HepG2 (cell line): ENCODE measurements at regions not wholly inside any gene's neighbourhood (a gene's known extent, or its start where the extent isn't known, plus 50 kb on each side); places are given as distances from the start of the nearest gene placed in this dataset.

Source experiments
- ATAC-seq: fragments of 200-7000 bp; cut with Tn5 transposase; 3 replicates; pipeline ENCODE4 v1.9.1; 2020; ENCODE audit warnings: mild to moderate bottlenecking, moderate library complexity
- BruUV-seq: library from RNA; stranded (reverse); fragments of 400-500 nt; replicated peaks from 2 replicates; lab custom pipeline; 2021; lab: Mats Ljungman, UMichigan
- CTCF ChIA-PET: fragments of 300-600 bp; formaldehyde crosslinking; extraction: SDS; loops from one replicate; lab custom pipeline; 2021; ENCODE audit warnings: low total read pairs, inconsistent platforms, low intra/inter-chr PET ratio; lab: Yijun Ruan, JAX
- POLR2A ChIA-PET: fragments of 350-600 bp; sonication (Branson Sonifier 250); formaldehyde crosslinking; loops from one replicate; lab custom pipeline; 2020; ENCODE audit warnings: antibody characterized with exemption, inconsistent platforms; lab: Yijun Ruan, JAX
- DNase-seq: peaks from one replicate; pipeline ENCODE4 v3.0.0-alpha.2; 2015; ENCODE audit warnings: low spot score
- FAIRE-seq: peaks from 3 replicates; lab custom pipeline; 2011; peaks lifted over from hg19 to GRCh38; lab: Jason Lieb, UNC
- H2AFZ ChIP-seq: one replicate; pipeline ENCODE4 v1.6.1; 2011; ENCODE audit warnings: low read length, inconsistent platforms
- H3K27ac ChIP-seq: fragments of 300-600 bp; 3 replicates; pipeline ENCODE4 v1.8.0; 2011; ENCODE audit warnings: mixed run types, mild to moderate bottlenecking, mixed read lengths, low read length, inconsistent platforms; ENCODE audit not compliant: insufficient read depth; ENCODE audit errors: extremely low read length
- H3K27me3 ChIP-seq, 2 experiments: fragments of 200-600 bp in 1 of 2; 2 replicates in 1 of 2; 3 replicates in 1 of 2; pipeline versions ENCODE4 v1.6.0 to v1.8.0; 2011; ENCODE audit warnings: low read length in 2 of 2, mild to moderate bottlenecking in 2 of 2, moderate library complexity in 2 of 2, inconsistent platforms in 1 of 2; ENCODE audit not compliant: insufficient read depth in 2 of 2, control insufficient read depth in 1 of 2
- H3K36me3 ChIP-seq, 2 experiments: fragments of 200-600 bp in 1 of 2; replicated peaks in 1 of 2; 2 replicates in 1 of 2; 3 replicates in 1 of 2; pipeline versions ENCODE4 v1.5.1 to v1.8.0; 2011; ENCODE audit warnings: low read length in 2 of 2, inconsistent platforms in 1 of 2; ENCODE audit not compliant: insufficient read depth in 2 of 2, control insufficient read depth in 1 of 2
- H3K4me1 ChIP-seq: 2 replicates; pipeline ENCODE4 v1.5.1; 2012; ENCODE audit warnings: low read length, inconsistent platforms; ENCODE audit not compliant: insufficient read depth
- H3K4me2 ChIP-seq: 2 replicates; pipeline ENCODE4 v1.6.0; 2011; ENCODE audit warnings: low read depth, low read length, inconsistent platforms
- H3K4me3 ChIP-seq, 3 experiments: fragments of 200-600 bp in 1 of 3; sonication (generic), shearing (Covaris generic) in 1 of 3; replicated peaks in 1 of 3; 2 replicates each; pipeline ENCODE4 v1.5.1; 2011 to 2016; ENCODE audit warnings: low read length in 3 of 3, inconsistent platforms in 2 of 3, low read depth in 2 of 3, mild to moderate bottlenecking in 2 of 3, control low read depth in 1 of 3, mixed read lengths in 1 of 3; ENCODE audit not compliant: insufficient read depth in 1 of 3
- H3K79me2 ChIP-seq: one replicate; pipeline ENCODE4 v1.6.1; 2011; ENCODE audit warnings: low read length, inconsistent platforms; ENCODE audit not compliant: insufficient read depth
- H3K9ac ChIP-seq: 2 replicates; pipeline ENCODE4 v1.6.0; 2011; ENCODE audit warnings: mild to moderate bottlenecking, low read depth, low read length, inconsistent platforms; ENCODE audit not compliant: insufficient read depth
- H3K9me3 ChIP-seq: 2 replicates; pipeline ENCODE4 v1.5.1; 2012; ENCODE audit warnings: mild to moderate bottlenecking, low read length
- H4K20me1 ChIP-seq: 2 replicates; pipeline ENCODE4 v1.6.0; 2011; ENCODE audit warnings: inconsistent platforms, mild to moderate bottlenecking, low read length, moderate library complexity; ENCODE audit not compliant: insufficient read depth
- BCL6 ChIP-seq: IDR thresholded peaks from 2 replicates; pipeline ENCODE4 v1.6.1; 2016; ENCODE audit warnings: missing genetic modification reagents, missing compliant biosample characterization
- FOXP4 ChIP-seq: sonication (generic); formaldehyde crosslinking; IDR thresholded peaks from 2 replicates; pipeline ENCODE4 v1.4.0; 2020; ENCODE audit warnings: missing genetic modification reagents
- HNRNPK ChIP-seq: fragments of 200-400 bp; formaldehyde crosslinking; IDR thresholded peaks from 2 replicates; pipeline ENCODE4 v1.6.1; 2018; ENCODE audit warnings: low read length, low read depth, moderate library complexity, mild to moderate bottlenecking; ENCODE audit not compliant: poor library complexity, severe bottlenecking
- HNRNPLL ChIP-seq: fragments of 200-400 bp; formaldehyde crosslinking; IDR thresholded peaks from 2 replicates; pipeline ENCODE4 v1.6.1; 2017; ENCODE audit warnings: mild to moderate bottlenecking, low read depth, low read length; ENCODE audit not compliant: poor library complexity, severe bottlenecking
- NRL ChIP-seq: sonication (generic); formaldehyde crosslinking; IDR thresholded peaks from 2 replicates; pipeline ENCODE4 v1.5.0; 2020; ENCODE audit warnings: missing genetic modification reagents, mild to moderate bottlenecking, moderate library complexity, borderline replicate concordance
- PCBP2 ChIP-seq: fragments of 200-400 bp; formaldehyde crosslinking; optimal IDR thresholded peaks from 2 replicates; pipeline ENCODE3; 2018; ENCODE audit warnings: low read length, low read depth; ENCODE audit not compliant: poor library complexity, severe bottlenecking
- SRSF1 ChIP-seq: fragments of 200-400 bp; formaldehyde crosslinking; optimal IDR thresholded peaks from 2 replicates; pipeline ENCODE3; 2017; ENCODE audit warnings: mild to moderate bottlenecking, low read depth, low read length, moderate library complexity
- TCF12 ChIP-seq, 2 experiments: fragments of 450-650 bp in 1 of 2; sonication (generic) in 1 of 2; formaldehyde crosslinking in 1 of 2; IDR thresholded peaks; 2 replicates each; pipeline versions ENCODE4 v1.6.1 to v1.8.0; 2017 to 2022; ENCODE audit warnings: antibody characterized with exemption in 1 of 2, mild to moderate bottlenecking in 1 of 2, missing genetic modification reagents in 1 of 2, moderate library complexity in 1 of 2
- ZNF18 ChIP-seq: sonication (generic); formaldehyde crosslinking; IDR thresholded peaks from 2 replicates; pipeline ENCODE4 v1.8.0; 2022; ENCODE audit warnings: mild to moderate bottlenecking, missing genetic modification reagents; ENCODE audit not compliant: insufficient replicate concordance
- ZNF230 ChIP-seq: sonication (generic); formaldehyde crosslinking; IDR thresholded peaks from 2 replicates; pipeline ENCODE4 v1.4.0; 2020; ENCODE audit warnings: mild to moderate bottlenecking, missing genetic modification reagents
- ZNF292 ChIP-seq: sonication (generic); formaldehyde crosslinking; IDR thresholded peaks from 2 replicates; pipeline ENCODE4 v1.8.1; 2022; ENCODE audit warnings: mild to moderate bottlenecking, low read depth, missing genetic modification reagents, borderline replicate concordance
- ZNF614 ChIP-seq: IDR thresholded peaks from 2 replicates; pipeline ENCODE4 v1.6.1; 2018; ENCODE audit warnings: missing biosample characterization, missing genetic modification reagents, inconsistent platforms, borderline replicate concordance
- ZNF687 ChIP-seq: sonication (generic); formaldehyde crosslinking; IDR thresholded peaks from 2 replicates; pipeline ENCODE4 v1.5.1; 2020; ENCODE audit warnings: mild to moderate bottlenecking, missing genetic modification reagents, moderate library complexity
- WGBS: methylation state at CpG from one replicate; pipeline ENCODE4 v1.1.6; 2017; ENCODE audit warnings: low lambda C conversion rate; 5-methylcytosine and 5-hydroxymethylcytosine counted together
- in situ Hi-C: cut with HindIII; loops from 2 replicates; pipeline ENCODE4 v1.10.0; 2017; ENCODE audit warnings: low pct_unique_long_range_greater_than_20kb; ENCODE audit not compliant: extremely low pct_ligation_motif_present
- intact Hi-C: fragments of 100-400 bp; cut with micrococcal nuclease; formaldehyde crosslinking; loops from one replicate; pipeline ENCODE4 v1.10.0; 2022; ENCODE audit not compliant: unreplicated experiment

GRCh38 chr2:136373029-136373428 lies 255.1 kb upstream of the CXCR4 start:
- no peak for DNase-seq
- FAIRE-seq: no peak
- H3K4me2 ChIP-seq: no peak overlapping the region
- no peaks in the 10 kb centered on the region for H3K79me2 ChIP-seq
- 0% methylated on average over 1 of the region's 1 CpG for WGBS
- no peaks in the 10 kb centered on the region; a peak in 1 of 5 replicates for H3K27me3 ChIP-seq
- no peaks in the 10 kb centered on the region for H3K9me3 ChIP-seq
- no peak overlapping the region for H3K9ac ChIP-seq
- in situ Hi-C loops: no loop called here
- no TSS peak for BruUV-seq
- no peak for ATAC-seq
- ChIA-PET CTCF (no interaction called here), POLR2A (no interaction called here)
- H3K36me3 ChIP-seq: no peaks in the 10 kb centered on the region
- no peak overlapping the region for H2AFZ ChIP-seq
- intact Hi-C loops: no loop called here
- no peaks in the 10 kb centered on the region for H4K20me1 ChIP-seq
- no peaks in the 10 kb centered on the region for H3K4me1 ChIP-seq
- H3K27ac ChIP-seq: no peak overlapping the region
- no peak overlapping the region for H3K4me3 ChIP-seq
- TF ChIP-seq ZNF687 (CRISPR knock-in tag) (no peak), BCL6 (no peak), ZNF18 (no peak), FOXP4 (CRISPR knock-in tag) (no peak), HNRNPLL (no peak), NRL (CRISPR knock-in tag) (no peak), TCF12 (IDR thresholded peaks at IDR 0.05) (no peak), TCF12 (CRISPR knock-in tag; IDR thresholded peaks at IDR 0.05) (no peak), SRSF1 (no peak), ZNF614 (CRISPR knock-in tag) (no peak), PCBP2 (no peak), ZNF292 (CRISPR knock-in tag) (no peak), HNRNPK (no peak), ZNF230 (no peak)
